HUES48 (cell line): ENCODE measurements at regions not wholly inside any gene's neighbourhood (a gene's known extent, or its start where the extent isn't known, plus 50 kb on each side); places are given as distances from the start of the nearest gene placed in this dataset.

ENCODE experiments used
- H3K27ac ChIP-seq: one replicate; pipeline ENCODE4 v1.7.0; 2013; ENCODE audit warnings: low read depth, low read length, inconsistent platforms
- H3K27me3 ChIP-seq: 2 replicates; pipeline ENCODE4 v1.6.1; 2013; ENCODE audit warnings: mild to moderate bottlenecking, low read length; ENCODE audit not compliant: control insufficient read depth, insufficient read depth
- H3K36me3 ChIP-seq: 2 replicates; pipeline ENCODE4 v1.6.1; 2013; ENCODE audit warnings: low read length; ENCODE audit not compliant: control insufficient read depth, insufficient read depth
- H3K4me1 ChIP-seq: 2 replicates; pipeline ENCODE4 v1.6.1; 2013; ENCODE audit warnings: mild to moderate bottlenecking, low read length; ENCODE audit not compliant: control insufficient read depth, insufficient read depth
- H3K4me3 ChIP-seq: 2 replicates; pipeline ENCODE4 v1.5.1; 2013; ENCODE audit warnings: mild to moderate bottlenecking, low read depth, low read length
- H3K9ac ChIP-seq: 2 replicates; pipeline ENCODE4 v1.6.1; 2013; ENCODE audit warnings: mild to moderate bottlenecking, low read depth, low read length, moderate library complexity
- H3K9me3 ChIP-seq: 2 replicates; pipeline ENCODE4 v1.6.1; 2013; ENCODE audit warnings: low read length; ENCODE audit not compliant: control insufficient read depth, insufficient read depth

GRCh38 chr19:30092721-30093569 is 150.9 kb downstream of the URI1 start:
- Histone ChIP-seq H3K4me1 (no peaks in the 10 kb centered on the region), H3K36me3 (no peaks in the 10 kb centered on the region), H3K27me3 (no peaks in the 10 kb centered on the region), H3K4me3 (no peak overlapping the region), H3K9me3 (no peaks in the 10 kb centered on the region), H3K9ac (no peak overlapping the region), H3K27ac (no peak overlapping the region)

- H3K4me1 ChIP-seq = no peaks in the 10 kb centered on the region
- H3K27me3 ChIP-seq = no peaks in the 10 kb centered on the region
- no peak overlapping the region for H3K9ac ChIP-seq
- H3K27ac ChIP-seq = no peak overlapping the region
- no peaks in the 10 kb centered on the region for H3K9me3 ChIP-seq
- no peak overlapping the region for H3K4me3 ChIP-seq
- no peaks in the 10 kb centered on the region for H3K36me3 ChIP-seq
Measured at GRCh38 chr19:30093966-30094755, 152.1 kb downstream of the URI1 start.

- Histone ChIP-seq H3K4me3 (no peak overlapping the region), H3K9me3 (no peaks in the 10 kb centered on the region), H3K9ac (no peak overlapping the region), H3K27me3 (no peaks in the 10 kb centered on the region), H3K36me3 (no peaks in the 10 kb centered on the region), H3K4me1 (no peaks in the 10 kb centered on the region), H3K27ac (no peak overlapping the region)
Measured at GRCh38 chr19:30094756-30095140, 152.7 kb downstream of the URI1 start.

- H3K27ac ChIP-seq = no peak overlapping the region
- no peak overlapping the region for H3K4me3 ChIP-seq
- no peaks in the 10 kb centered on the region for H3K36me3 ChIP-seq
- H3K27me3 ChIP-seq = no peaks in the 10 kb centered on the region
- no peaks in the 10 kb centered on the region for H3K9me3 ChIP-seq
- no peaks in the 10 kb centered on the region for H3K4me1 ChIP-seq
- no peak overlapping the region for H3K9ac ChIP-seq
Measured at GRCh38 chr19:30095171-30095570, 153.1 kb downstream of the URI1 start.

- Histone ChIP-seq H3K27ac (no peak overlapping the region), H3K4me1 (no peaks in the 10 kb centered on the region), H3K27me3 (no peaks in the 10 kb centered on the region), H3K9ac (no peak overlapping the region), H3K36me3 (no peaks in the 10 kb centered on the region), H3K9me3 (no peaks in the 10 kb centered on the region), H3K4me3 (no peak overlapping the region)
Measured at GRCh38 chr19:30096596-30097370, 154.7 kb downstream of the URI1 start.

- no peak overlapping the region for H3K9ac ChIP-seq
- no peaks in the 10 kb centered on the region for H3K4me1 ChIP-seq
Measured at GRCh38 chr19:30097746-30098280, 155.8 kb downstream of the URI1 start.

GRCh38 chr19:30102239-30102638 is 160.2 kb downstream of the URI1 start:
- H3K9ac ChIP-seq = no peak overlapping the region
- H3K4me1 ChIP-seq = no peaks in the 10 kb centered on the region
- H3K27me3 ChIP-seq = no peaks in the 10 kb centered on the region
- H3K27ac ChIP-seq = no peak overlapping the region
- no peaks in the 10 kb centered on the region for H3K9me3 ChIP-seq
- H3K4me3 ChIP-seq = no peak overlapping the region
- no peaks in the 10 kb centered on the region for H3K36me3 ChIP-seq

More at GRCh38 chr19:30097746-30098280, 155.8 kb downstream of the URI1 start:
- Histone ChIP-seq H3K27ac (no peak overlapping the region), H3K36me3 (no peaks in the 10 kb centered on the region), H3K4me3 (no peak overlapping the region), H3K27me3 (no peaks in the 10 kb centered on the region), H3K9me3 (no peaks in the 10 kb centered on the region)

GRCh38 chr19:30102666-30103065 is 160.6 kb downstream of the URI1 start:
- Histone ChIP-seq H3K4me1 (no peaks in the 10 kb centered on the region), H3K4me3 (no peak overlapping the region), H3K9me3 (no peaks in the 10 kb centered on the region), H3K27ac (no peak overlapping the region), H3K36me3 (no peaks in the 10 kb centered on the region), H3K9ac (no peak overlapping the region), H3K27me3 (no peaks in the 10 kb centered on the region)

- Histone ChIP-seq H3K9me3 (no peaks in the 10 kb centered on the region), H3K4me3 (no peak overlapping the region), H3K36me3 (no peaks in the 10 kb centered on the region), H3K27me3 (no peaks in the 10 kb centered on the region), H3K9ac (no peak overlapping the region), H3K27ac (no peak overlapping the region), H3K4me1 (no peaks in the 10 kb centered on the region)
Measured at GRCh38 chr19:30103981-30104380, 161.9 kb downstream of the URI1 start.

GRCh38 chr19:30105316-30105715 is 163.3 kb downstream of the URI1 start:
- no peak overlapping the region for H3K27ac ChIP-seq
- no peaks in the 10 kb centered on the region for H3K4me1 ChIP-seq
- H3K9ac ChIP-seq = no peak overlapping the region
- H3K27me3 ChIP-seq = no peaks in the 10 kb centered on the region
- H3K36me3 ChIP-seq = no peaks in the 10 kb centered on the region
- H3K9me3 ChIP-seq = no peaks in the 10 kb centered on the region
- no peak overlapping the region for H3K4me3 ChIP-seq
